ENCODE measurements at regions not wholly inside any gene's neighbourhood (a gene's known extent, or its start where the extent isn't known, plus 50 kb on each side); places are given as distances from the start of the nearest gene placed in this dataset.

GRCh38 chr13:111555903-111556302, 235.5 kb downstream of the TEX29 start:
- Histone ChIP-seq H3K4me3 (ENCODE audit: low read depth, low read length) (no peak overlapping the region), H3K36me3 (ENCODE audit: control insufficient read depth, insufficient read depth, low read length) (no peaks in the 10 kb centered on the region), H3K27me3 (ENCODE audit: control insufficient read depth, insufficient read depth, low read length) (no peaks in the 10 kb centered on the region)
- POLR2A ChIA-PET: no interaction called here
- TF ChIP-seq, protein P1, sequence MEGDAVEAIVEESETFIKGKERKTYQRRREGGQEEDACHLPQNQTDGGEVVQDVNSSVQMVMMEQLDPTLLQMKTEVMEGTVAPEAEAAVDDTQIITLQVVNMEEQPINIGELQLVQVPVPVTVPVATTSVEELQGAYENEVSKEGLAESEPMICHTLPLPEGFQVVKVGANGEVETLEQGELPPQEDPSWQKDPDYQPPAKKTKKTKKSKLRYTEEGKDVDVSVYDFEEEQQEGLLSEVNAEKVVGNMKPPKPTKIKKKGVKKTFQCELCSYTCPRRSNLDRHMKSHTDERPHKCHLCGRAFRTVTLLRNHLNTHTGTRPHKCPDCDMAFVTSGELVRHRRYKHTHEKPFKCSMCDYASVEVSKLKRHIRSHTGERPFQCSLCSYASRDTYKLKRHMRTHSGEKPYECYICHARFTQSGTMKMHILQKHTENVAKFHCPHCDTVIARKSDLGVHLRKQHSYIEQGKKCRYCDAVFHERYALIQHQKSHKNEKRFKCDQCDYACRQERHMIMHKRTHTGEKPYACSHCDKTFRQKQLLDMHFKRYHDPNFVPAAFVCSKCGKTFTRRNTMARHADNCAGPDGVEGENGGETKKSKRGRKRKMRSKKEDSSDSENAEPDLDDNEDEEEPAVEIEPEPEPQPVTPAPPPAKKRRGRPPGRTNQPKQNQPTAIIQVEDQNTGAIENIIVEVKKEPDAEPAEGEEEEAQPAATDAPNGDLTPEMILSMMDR (IDR thresholded peaks at IDR 0.05; ENCODE audit: insufficient read depth, low read depth, low read length): no peak
- CTCF ChIA-PET: no interaction called here
- no peak for DNase-seq (ENCODE audit: low read depth)

- no peak for DNase-seq (ENCODE audit: low read depth)
- TF ChIP-seq, protein P1 (IDR thresholded peaks at IDR 0.05; ENCODE audit: insufficient read depth, low read depth, low read length): no peak
- ChIA-PET CTCF (interaction anchor here (0.6 kb wide), 1 partner anchor 1277 kb away, joined by 3 read pairs; no protein-coding TSS in a partner anchor), POLR2A (no interaction called here)
- Histone ChIP-seq H3K27me3 (ENCODE audit: control insufficient read depth, insufficient read depth, low read length) (no peaks in the 10 kb centered on the region), H3K4me3 (ENCODE audit: low read depth, low read length) (no peak overlapping the region), H3K36me3 (ENCODE audit: control insufficient read depth, insufficient read depth, low read length) (no peaks in the 10 kb centered on the region)
These were observed 236.1 kb downstream of the TEX29 start for GRCh38 chr13:111556496-111556895.

DNA sequence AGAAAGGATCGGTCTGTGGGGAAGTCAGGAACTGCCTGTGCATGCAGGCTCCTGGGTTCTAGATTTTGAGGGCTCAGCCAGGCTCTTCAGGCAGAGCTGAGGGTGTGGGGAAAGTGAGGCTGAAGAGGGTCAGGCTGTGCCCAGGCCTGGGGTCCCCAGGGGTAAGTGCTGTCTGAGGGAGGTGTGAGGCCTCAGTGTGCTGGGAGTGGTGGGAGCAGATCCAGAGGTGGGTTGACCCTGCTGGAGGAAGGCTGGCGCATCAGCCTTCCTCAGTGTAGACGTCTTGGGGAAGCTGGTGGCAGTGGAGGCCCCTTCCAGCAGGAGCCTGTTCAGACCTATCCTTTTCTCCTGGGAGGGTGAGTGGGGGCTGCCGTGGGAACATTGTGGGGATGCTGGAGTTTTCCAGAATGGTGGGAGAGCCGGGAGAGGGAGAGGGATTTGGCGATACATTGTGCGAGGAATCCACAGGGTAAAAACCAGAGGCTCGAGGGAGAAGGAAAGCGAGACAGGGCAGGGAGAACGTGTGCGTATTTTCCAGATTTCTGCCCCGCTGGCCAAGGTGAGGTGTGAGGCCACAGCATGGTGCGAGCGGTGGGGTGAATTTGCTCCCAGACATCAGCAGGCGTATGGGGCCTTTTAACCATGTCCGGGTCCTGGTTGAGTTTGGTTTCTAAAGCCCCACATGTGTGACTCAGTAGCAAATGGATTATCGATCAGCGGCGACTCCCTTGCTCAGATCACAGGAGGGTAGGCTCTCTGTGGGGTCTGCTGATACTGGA, 237.7 kb downstream of the TEX29 start:
- no peak overlapping the region for H3K4me3 ChIP-seq (ENCODE audit: low read depth, low read length)
- ChIA-PET POLR2A (no interaction called here), CTCF (no interaction called here)
- TF ChIP-seq, protein P1 (IDR thresholded peaks at IDR 0.05; ENCODE audit: insufficient read depth, low read depth, low read length): no peak
- DNase-seq (ENCODE audit: low read depth): no peak
- H3K27me3 ChIP-seq (ENCODE audit: control insufficient read depth, insufficient read depth, low read length): no peaks in the 10 kb centered on the region
- no peaks in the 10 kb centered on the region for H3K36me3 ChIP-seq (ENCODE audit: control insufficient read depth, insufficient read depth, low read length)

GRCh38 chr13:111558700-111559088, 238.3 kb downstream of the TEX29 start:
- POLR2A ChIA-PET: no interaction called here
- Histone ChIP-seq H3K4me3 (ENCODE audit: low read depth, low read length) (no peak overlapping the region), H3K27me3 (ENCODE audit: control insufficient read depth, insufficient read depth, low read length) (no peaks in the 10 kb centered on the region), H3K36me3 (ENCODE audit: control insufficient read depth, insufficient read depth, low read length) (no peaks in the 10 kb centered on the region)
- CTCF ChIA-PET: no interaction called here
- DNase-seq (ENCODE audit: low read depth): no peak
- TF ChIP-seq, protein P1 (IDR thresholded peaks at IDR 0.05; ENCODE audit: insufficient read depth, low read depth, low read length): no peak

- POLR2A ChIA-PET: no interaction called here
- no peak overlapping the region for H3K4me3 ChIP-seq (ENCODE audit: low read depth, low read length)
- no peaks in the 10 kb centered on the region for H3K27me3 ChIP-seq (ENCODE audit: control insufficient read depth, insufficient read depth, low read length)
- H3K36me3 ChIP-seq (ENCODE audit: control insufficient read depth, insufficient read depth, low read length): no peaks in the 10 kb centered on the region
- CTCF ChIA-PET: no interaction called here
- DNase-seq (ENCODE audit: low read depth): no peak
- TF ChIP-seq, protein P1 (IDR thresholded peaks at IDR 0.05; ENCODE audit: insufficient read depth, low read depth, low read length): no peak
These were observed 239.4 kb downstream of the TEX29 start for GRCh38 chr13:111559612-111560403.
